ENCODE measurements at regions not wholly inside any gene's neighbourhood (a gene's known extent, or its start where the extent isn't known, plus 50 kb on each side); places are given as distances from the start of the nearest gene placed in this dataset.

- Histone ChIP-seq H3K4me3 (ENCODE audit: control extremely low read depth in 1 of 5, extremely low read depth in 1 of 5, insufficient read depth in 1 of 5, low read depth in 2 of 5, low read length in 4 of 5) (no peak overlapping the region), H3K9me3 (ENCODE audit: control extremely low read depth in 1 of 3, control insufficient read depth in 2 of 3, insufficient read depth in 1 of 3, low read length in 2 of 3) (no peaks in the 10 kb centered on the region), H3K36me3 (replicated peaks in 1 of 2; ENCODE audit: control extremely low read depth in 1 of 2, control insufficient read depth in 1 of 2, extremely low read depth in 1 of 2, insufficient read depth in 2 of 2, low read length in 1 of 2) (no peaks in the 10 kb centered on the region), H3K9ac (ENCODE audit: low read length) (no peak overlapping the region), H3K27ac (ENCODE audit: low read length in 2 of 2) (peak overlapping the region in 1 of 2 donors; percentile 96), H3K79me2 (ENCODE audit: control insufficient read depth, insufficient read depth, low read length) (peaks cover 8% of the 10 kb centered on the region), H3K27me3 (replicated peaks in 1 of 4; ENCODE audit: control extremely low read depth in 1 of 4, control insufficient read depth in 3 of 4, insufficient read depth in 4 of 4, low read length in 3 of 4) (no peaks in the 10 kb centered on the region), H3K4me2 (replicated peaks; ENCODE audit: low read depth, low read length, poor library complexity, severe bottlenecking) (no peak overlapping the region), H3K4me1 (ENCODE audit: control insufficient read depth in 2 of 2, insufficient read depth in 2 of 2, low read length in 2 of 2) (peaks cover 66 to 71% of the 10 kb centered on the region in 2 donors), H2AFZ (ENCODE audit: insufficient read depth, low read depth, low read length, poor library complexity, severe bottlenecking) (no peak overlapping the region), H4K20me1 (ENCODE audit: control insufficient read depth, insufficient read depth, low read length, poor library complexity, severe bottlenecking) (no peaks in the 10 kb centered on the region)
- DNase-seq: no peak
- ChIA-PET CTCF (interaction anchor here (1.0 to 1.7 kb wide), 2 partner anchors 40 to 87 kb away, joined by 3 to 4 read pairs; no protein-coding TSS in a partner anchor), POLR2A (no interaction called here)
- Mint-ChIP-seq H3K4me1 (peaks cover 84% of the 10 kb centered on the region), H3K9me3 (ENCODE audit: insufficient read depth) (no peaks in the 10 kb centered on the region), H3K27me3 (no peaks in the 10 kb centered on the region), H3K4me3 (no peak overlapping the region), H3K27ac (peak overlapping the region; percentile 84)
- no CpG with 5 or more reads among the region's 3 CpGs for WGBS (ENCODE audit: insufficient coverage)
- TF ChIP-seq CTCF (IDR thresholded peaks at IDR 0.05): no peak
- TF ChIP-seq EZH2 (IDR thresholded peaks at IDR 0.05; ENCODE audit: borderline replicate concordance, insufficient read depth, low read depth, low read length, poor library complexity, severe bottlenecking): no peak
- no peak for ATAC-seq (ENCODE audit: low read depth)
- intact Hi-C loops (cut with micrococcal nuclease): no loop called here
Observed at GRCh38 chr11:35084817-35085440, 54.0 kb upstream of the CD44 start.

- no peaks in the 10 kb centered on the region for H4K20me1 ChIP-seq (ENCODE audit: control insufficient read depth, insufficient read depth, low read length, poor library complexity, severe bottlenecking)
- peaks cover 67 to 71% of the 10 kb centered on the region in 2 donors for H3K4me1 ChIP-seq (ENCODE audit: control insufficient read depth in 2 of 2, insufficient read depth in 2 of 2, low read length in 2 of 2)
- no peak for DNase-seq
- Mint-ChIP-seq H3K4me3 (no peak overlapping the region), H3K27me3 (no peaks in the 10 kb centered on the region), H3K27ac (peak overlapping the region; percentile 26), H3K9me3 (ENCODE audit: insufficient read depth) (no peaks in the 10 kb centered on the region), H3K4me1 (peaks cover 84% of the 10 kb centered on the region)
- peaks cover 8% of the 10 kb centered on the region for H3K79me2 ChIP-seq (ENCODE audit: control insufficient read depth, insufficient read depth, low read length)
- H3K27ac ChIP-seq (ENCODE audit: low read length in 2 of 2): no peak overlapping the region
- intact Hi-C loops (cut with micrococcal nuclease): no loop called here
- no peaks in the 10 kb centered on the region for H3K9me3 ChIP-seq (ENCODE audit: control extremely low read depth in 1 of 3, control insufficient read depth in 2 of 3, insufficient read depth in 1 of 3, low read length in 2 of 3)
- no peak overlapping the region for H3K4me2 ChIP-seq (replicated peaks; ENCODE audit: low read depth, low read length, poor library complexity, severe bottlenecking)
- POLR2A ChIA-PET: no interaction called here
- H3K27me3 ChIP-seq (replicated peaks in 1 of 4; ENCODE audit: control extremely low read depth in 1 of 4, control insufficient read depth in 3 of 4, insufficient read depth in 4 of 4, low read length in 3 of 4): no peaks in the 10 kb centered on the region
- CTCF ChIA-PET: interaction anchor here (1.0 to 1.7 kb wide), 2 partner anchors 39 to 88 kb away, joined by 3 to 4 read pairs; no protein-coding TSS in a partner anchor
- no peak overlapping the region for H3K4me3 ChIP-seq (ENCODE audit: control extremely low read depth in 1 of 5, extremely low read depth in 1 of 5, insufficient read depth in 1 of 5, low read depth in 2 of 5, low read length in 4 of 5)
- no peak for ATAC-seq (ENCODE audit: low read depth)
- WGBS (ENCODE audit: insufficient coverage): 100% methylated on average over 1 of the region's 4 CpGs
- H2AFZ ChIP-seq (ENCODE audit: insufficient read depth, low read depth, low read length, poor library complexity, severe bottlenecking): no peak overlapping the region
- H3K9ac ChIP-seq (ENCODE audit: low read length): no peak overlapping the region
- TF ChIP-seq EZH2 (IDR thresholded peaks at IDR 0.05; ENCODE audit: borderline replicate concordance, insufficient read depth, low read depth, low read length, poor library complexity, severe bottlenecking): no peak
- no peak for TF ChIP-seq CTCF (IDR thresholded peaks at IDR 0.05)
- H3K36me3 ChIP-seq (replicated peaks in 1 of 2; ENCODE audit: control extremely low read depth in 1 of 2, control insufficient read depth in 1 of 2, extremely low read depth in 1 of 2, insufficient read depth in 2 of 2, low read length in 1 of 2): no peaks in the 10 kb centered on the region
Observed at GRCh38 chr11:35085531-35086165, 53.3 kb upstream of the CD44 start.
